Breast epithelium (tissue), 4 donors: ENCODE measurements at regions not wholly inside any gene's neighbourhood (a gene's known extent, or its start where the extent isn't known, plus 50 kb on each side); places are given as distances from the start of the nearest gene placed in this dataset.

Experiments
- DNase-seq, 2 donors: peaks; one replicate each; pipeline ENCODE4 v3.0.0-alpha.2; 2019; ENCODE audit warnings: low spot score in 2 of 2
- H3K27ac ChIP-seq, 2 donors: fragments of 200-600 bp; sonication (generic) in 1 of 2; one replicate each; pipeline ENCODE4 v1.5.1; 2016 to 2019; ENCODE audit warnings: mild to moderate bottlenecking in 1 of 2
- H3K27me3 ChIP-seq, 2 donors: fragments of 200-600 bp; sonication (generic) in 1 of 2; one replicate each; pipeline versions ENCODE4 v1.5.1 to v1.6.0; 2017 to 2019; ENCODE audit warnings: control low read depth in 1 of 2, mild to moderate bottlenecking in 1 of 2
- H3K36me3 ChIP-seq: fragments of 200-600 bp; one replicate; pipeline ENCODE4 v1.5.1; 2019
- H3K4me1 ChIP-seq, 2 donors: fragments of 200-600 bp; sonication (generic); one replicate each; pipeline ENCODE4 v1.5.1; 2016 to 2019; ENCODE audit warnings: control low read depth in 1 of 2
- H3K4me3 ChIP-seq, 3 donors: fragments of 200-600 bp; sonication (generic); 1 replicate in 2 of 3; 2 replicates in 1 of 3; pipeline ENCODE4 v1.5.1; 2016 to 2019; ENCODE audit warnings: mild to moderate bottlenecking in 3 of 3, moderate library complexity in 2 of 3
- H3K9me3 ChIP-seq, 2 donors: fragments of 200-600 bp; sonication (generic) in 1 of 2; one replicate each; pipeline ENCODE4 v1.5.1; 2016 to 2019; ENCODE audit warnings: control low read depth in 1 of 2
- POLR2A ChIP-seq: fragments of 450-650 bp; IDR thresholded peaks from one replicate; pipeline ENCODE4 v1.6.1; 2016; ENCODE audit warnings: antibody characterized with exemption, mild to moderate bottlenecking, moderate library complexity
- POLR2AphosphoS5 ChIP-seq, 3 donors: sonication (generic); formaldehyde crosslinking; IDR thresholded peaks; one replicate each; pipeline ENCODE4 v1.6.1; 2017; ENCODE audit warnings: antibody characterized with exemption in 3 of 3
- intact Hi-C: fragments of 100-400 bp; cut with DNase I; formaldehyde crosslinking; loops from one replicate; pipeline ENCODE4 v1.15.1; 2023; ENCODE audit warnings: low total_unique reads
- TF ChIP-seq, protein P1 (sequence below), 3 donors: fragments of 450-650 bp; IDR thresholded peaks; one replicate each; pipeline ENCODE4 v1.5.1; 2016 to 2017; ENCODE audit warnings: antibody characterized with exemption in 3 of 3, mild to moderate bottlenecking in 3 of 3, moderate library complexity in 3 of 3

DNA sequence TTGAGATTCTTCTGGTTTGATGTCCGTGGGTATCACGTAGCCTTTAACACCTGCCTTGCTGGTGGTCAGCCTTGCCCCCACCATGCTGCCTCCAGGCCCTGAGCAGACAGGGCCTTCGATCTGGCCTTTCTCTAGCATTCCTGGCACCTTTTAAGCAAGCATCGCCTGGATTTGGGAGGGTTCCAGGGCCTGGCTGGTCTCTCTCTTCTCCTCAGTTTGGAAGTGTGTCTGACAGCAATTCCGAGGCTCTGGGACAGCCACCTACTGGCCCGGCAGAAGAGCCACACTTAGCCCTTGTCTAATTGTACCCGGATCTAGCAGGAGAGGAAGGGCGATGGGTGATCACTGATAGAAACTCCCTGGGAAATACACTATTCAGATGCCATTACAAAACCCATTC lies 441.3 kb upstream of the MKI67 start:
- H3K4me1 ChIP-seq, result no peaks in the 10 kb centered on the region
- no peaks in the 10 kb centered on the region for H3K9me3 ChIP-seq
- DNase-seq, result no peak
- H3K36me3 ChIP-seq, result no peaks in the 10 kb centered on the region
- no peaks in the 10 kb centered on the region for H3K27me3 ChIP-seq
- H3K27ac ChIP-seq, result no peak overlapping the region
- peak overlapping the region in 2 of 3 donors; percentile 4 to 32 for H3K4me3 ChIP-seq
- intact Hi-C loops, result no loop called here
- TF ChIP-seq POLR2AphosphoS5 (IDR thresholded peaks at IDR 0.05) (no peak), POLR2A (no peak)
- TF ChIP-seq, protein P1, sequence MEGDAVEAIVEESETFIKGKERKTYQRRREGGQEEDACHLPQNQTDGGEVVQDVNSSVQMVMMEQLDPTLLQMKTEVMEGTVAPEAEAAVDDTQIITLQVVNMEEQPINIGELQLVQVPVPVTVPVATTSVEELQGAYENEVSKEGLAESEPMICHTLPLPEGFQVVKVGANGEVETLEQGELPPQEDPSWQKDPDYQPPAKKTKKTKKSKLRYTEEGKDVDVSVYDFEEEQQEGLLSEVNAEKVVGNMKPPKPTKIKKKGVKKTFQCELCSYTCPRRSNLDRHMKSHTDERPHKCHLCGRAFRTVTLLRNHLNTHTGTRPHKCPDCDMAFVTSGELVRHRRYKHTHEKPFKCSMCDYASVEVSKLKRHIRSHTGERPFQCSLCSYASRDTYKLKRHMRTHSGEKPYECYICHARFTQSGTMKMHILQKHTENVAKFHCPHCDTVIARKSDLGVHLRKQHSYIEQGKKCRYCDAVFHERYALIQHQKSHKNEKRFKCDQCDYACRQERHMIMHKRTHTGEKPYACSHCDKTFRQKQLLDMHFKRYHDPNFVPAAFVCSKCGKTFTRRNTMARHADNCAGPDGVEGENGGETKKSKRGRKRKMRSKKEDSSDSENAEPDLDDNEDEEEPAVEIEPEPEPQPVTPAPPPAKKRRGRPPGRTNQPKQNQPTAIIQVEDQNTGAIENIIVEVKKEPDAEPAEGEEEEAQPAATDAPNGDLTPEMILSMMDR (IDR thresholded peaks at IDR 0.05), result no peak

DNA sequence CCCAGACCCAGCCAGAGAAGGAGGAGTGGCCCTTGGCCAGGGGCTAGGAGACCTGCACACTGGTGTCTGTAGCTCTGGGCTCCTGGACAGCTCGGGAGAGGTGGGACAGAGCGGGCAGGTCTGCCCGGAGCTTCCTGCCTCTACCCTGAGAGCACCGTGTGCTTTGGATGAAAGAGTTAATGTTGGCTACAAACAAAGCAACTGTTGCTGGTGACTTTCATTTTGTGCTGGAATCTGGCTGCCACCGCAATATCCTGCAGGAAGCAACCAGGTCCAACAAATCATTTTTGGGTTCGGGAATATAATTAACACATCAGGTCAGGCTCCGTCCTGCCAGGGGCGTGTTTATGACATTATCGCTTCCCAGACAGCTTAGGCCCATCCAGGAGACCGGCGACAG lies 441.8 kb upstream of the MKI67 start:
- H3K27ac ChIP-seq, result no peak overlapping the region
- TF ChIP-seq POLR2A (no peak), POLR2AphosphoS5 (IDR thresholded peaks at IDR 0.05) (no peak)
- TF ChIP-seq, protein P1 (IDR thresholded peaks at IDR 0.05), result no peak
- intact Hi-C loops, result no loop called here
- no peak for DNase-seq
- no peaks in the 10 kb centered on the region for H3K36me3 ChIP-seq
- H3K27me3 ChIP-seq, result no peaks in the 10 kb centered on the region
- H3K4me3 ChIP-seq, result peak overlapping the region in 2 of 3 donors; percentile 4 to 32
- H3K9me3 ChIP-seq, result no peaks in the 10 kb centered on the region
- H3K4me1 ChIP-seq, result no peaks in the 10 kb centered on the region

DNA sequence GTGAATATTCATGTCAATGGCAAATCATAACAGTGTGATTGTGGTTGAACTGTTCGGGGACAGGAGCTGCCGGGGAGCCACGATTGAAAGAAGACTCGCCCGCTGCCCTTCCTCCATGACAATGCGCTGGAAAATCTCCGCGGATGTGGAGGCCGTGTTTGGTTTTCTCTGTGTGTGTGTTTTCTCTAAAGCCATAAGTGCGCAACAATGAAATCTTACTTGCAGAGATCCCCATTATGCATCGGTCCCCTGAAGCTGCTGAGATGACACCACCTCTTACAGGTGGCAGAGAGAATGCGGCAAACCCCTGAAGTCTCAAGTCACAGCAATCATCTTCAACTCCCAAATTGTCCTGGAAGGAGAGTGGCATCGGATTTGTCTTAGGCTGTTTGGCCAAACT lies 442.3 kb upstream of the MKI67 start:
- peak overlapping the region in 2 of 3 donors; percentile 4 to 32 for H3K4me3 ChIP-seq
- H3K27ac ChIP-seq, result no peak overlapping the region
- H3K36me3 ChIP-seq, result no peaks in the 10 kb centered on the region
- intact Hi-C loops, result no loop called here
- no peaks in the 10 kb centered on the region for H3K4me1 ChIP-seq
- TF ChIP-seq POLR2A (no peak), POLR2AphosphoS5 (IDR thresholded peaks at IDR 0.05) (no peak)
- TF ChIP-seq, protein P1 (IDR thresholded peaks at IDR 0.05), result no peak
- no peaks in the 10 kb centered on the region for H3K27me3 ChIP-seq
- no peaks in the 10 kb centered on the region for H3K9me3 ChIP-seq
- DNase-seq, result no peak

- DNase-seq, result no peak
- no peaks in the 10 kb centered on the region for H3K9me3 ChIP-seq
- H3K27me3 ChIP-seq, result no peaks in the 10 kb centered on the region
- intact Hi-C loops, result no loop called here
- H3K36me3 ChIP-seq, result no peaks in the 10 kb centered on the region
- no peaks in the 10 kb centered on the region for H3K4me1 ChIP-seq
- TF ChIP-seq POLR2AphosphoS5 (IDR thresholded peaks at IDR 0.05) (no peak), POLR2A (no peak)
- TF ChIP-seq, protein P1 (IDR thresholded peaks at IDR 0.05), result no peak
- no peak overlapping the region for H3K4me3 ChIP-seq
- H3K27ac ChIP-seq, result no peak overlapping the region
These were observed 443.0 kb upstream of the MKI67 start for GRCh38 chr10:128568990-128569945.

GRCh38 chr10:128570319-128570995 lies 444.2 kb upstream of the MKI67 start:
- Histone ChIP-seq H3K9me3 (no peaks in the 10 kb centered on the region), H3K4me3 (no peak overlapping the region), H3K27ac (no peak overlapping the region), H3K27me3 (no peaks in the 10 kb centered on the region), H3K4me1 (no peaks in the 10 kb centered on the region), H3K36me3 (no peaks in the 10 kb centered on the region)
- TF ChIP-seq POLR2A (no peak), POLR2AphosphoS5 (IDR thresholded peaks at IDR 0.05) (no peak)
- TF ChIP-seq, protein P1 (IDR thresholded peaks at IDR 0.05), result no peak
- DNase-seq, result no peak
- intact Hi-C loops, result no loop called here
